ENCODE measurements at regions not wholly inside any gene's neighbourhood (a gene's known extent, or its start where the extent isn't known, plus 50 kb on each side); places are given as distances from the start of the nearest gene placed in this dataset.

GRCh38 chr7:91348711-91349110, 84.5 kb downstream of the FZD1 start:
- TF ChIP-seq CTCF (conservative IDR thresholded peaks at IDR 0.05; ENCODE audit: low read depth, low read length), result no peak
- no peak for TF ChIP-seq EZH2 (IDR thresholded peaks at IDR 0.05; ENCODE audit: borderline replicate concordance, low read depth, low read length, poor library complexity, severe bottlenecking)

All from A673 (cell line).